ENCODE measurements at regions not wholly inside any gene's neighbourhood (a gene's known extent, or its start where the extent isn't known, plus 50 kb on each side); places are given as distances from the start of the nearest gene placed in this dataset.
A peak's percentile ranks its signal among the peaks of the same experiment; 100 is the strongest.

DNA sequence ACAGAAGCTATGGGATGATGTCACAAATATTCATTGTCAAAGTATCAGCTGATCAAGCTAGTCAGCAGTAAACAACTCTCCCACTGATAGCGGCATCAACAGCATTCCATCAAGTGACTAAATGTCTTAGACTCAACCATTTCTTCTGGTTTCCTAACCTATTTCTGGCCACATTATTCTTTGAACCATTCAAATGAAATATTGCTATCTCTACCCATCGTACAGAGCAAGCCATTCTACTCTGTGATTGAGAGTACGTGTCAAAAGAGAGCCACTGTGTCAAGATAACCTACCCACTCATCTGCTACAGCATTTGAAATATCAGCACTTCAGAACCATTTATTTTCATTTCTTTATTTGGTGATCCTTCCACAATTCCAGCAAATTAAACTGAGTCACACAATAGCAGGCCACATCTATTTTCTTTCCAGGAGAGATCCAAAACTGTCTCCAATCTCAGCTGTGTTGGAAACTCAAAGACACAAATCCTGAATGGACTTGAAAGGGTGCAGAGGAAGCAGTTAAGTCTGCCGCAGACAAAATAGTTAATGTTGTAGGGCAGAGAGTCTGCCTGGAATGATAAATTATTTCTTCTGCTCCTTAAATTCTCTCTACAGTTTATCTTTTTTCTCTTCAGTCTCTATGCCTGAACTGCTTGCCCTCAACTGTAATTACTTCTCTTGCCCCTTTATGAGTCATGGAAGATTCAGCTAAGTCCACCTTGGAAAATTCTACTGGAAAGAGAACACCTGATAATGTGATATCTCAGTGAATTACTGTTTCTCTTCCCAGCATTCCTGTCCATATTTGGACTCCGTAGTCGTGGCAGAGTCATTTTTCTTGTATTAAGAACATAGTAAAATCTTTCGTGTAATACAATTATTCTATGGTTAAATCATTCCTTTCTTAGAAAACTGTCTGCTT lies 364.8 kb downstream of the PDGFC start:
- in situ Hi-C loops (cut with HindIII; ENCODE audit: low sequenced_read_pairs): no loop called here

DNA sequence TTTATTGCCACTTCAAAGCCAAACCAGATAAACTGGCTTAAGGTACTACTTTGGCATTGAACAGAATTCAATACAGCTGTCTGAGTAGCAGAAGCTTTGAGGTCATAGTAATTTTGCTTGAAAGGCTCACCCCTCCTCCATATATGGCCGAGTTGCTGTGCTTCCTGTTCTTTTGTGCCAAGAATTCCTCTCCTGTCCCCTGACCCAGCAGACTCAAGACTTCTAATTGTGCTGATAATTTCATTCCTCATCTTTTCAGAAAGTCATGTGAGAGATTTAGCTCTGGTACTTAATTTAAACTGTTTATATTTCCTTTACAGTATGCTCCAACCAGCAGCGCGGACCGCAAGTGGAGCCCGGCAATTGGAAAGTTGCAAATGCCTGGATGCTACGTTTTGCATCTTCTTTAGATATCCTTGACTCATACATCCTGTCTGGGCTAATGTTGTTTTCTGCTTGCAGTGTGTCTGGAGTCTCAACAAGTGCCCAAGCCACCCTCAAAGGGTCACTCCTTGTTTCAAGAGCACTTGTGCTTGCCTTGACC lies 373.4 kb downstream of the PDGFC start:
- no peak for DNase-seq (ENCODE audit: low spot score)
- in situ Hi-C loops (cut with HindIII; ENCODE audit: low sequenced_read_pairs): no loop called here

More for the DNA sequence above, 364.8 kb downstream of the PDGFC start:
- no peak for DNase-seq (ENCODE audit: low spot score)

- DNase-seq (ENCODE audit: low spot score): no peak
- in situ Hi-C loops (cut with HindIII; ENCODE audit: low sequenced_read_pairs): no loop called here
Measured at GRCh38 chr4:156596706-156597329, 374.8 kb downstream of the PDGFC start.

DNA sequence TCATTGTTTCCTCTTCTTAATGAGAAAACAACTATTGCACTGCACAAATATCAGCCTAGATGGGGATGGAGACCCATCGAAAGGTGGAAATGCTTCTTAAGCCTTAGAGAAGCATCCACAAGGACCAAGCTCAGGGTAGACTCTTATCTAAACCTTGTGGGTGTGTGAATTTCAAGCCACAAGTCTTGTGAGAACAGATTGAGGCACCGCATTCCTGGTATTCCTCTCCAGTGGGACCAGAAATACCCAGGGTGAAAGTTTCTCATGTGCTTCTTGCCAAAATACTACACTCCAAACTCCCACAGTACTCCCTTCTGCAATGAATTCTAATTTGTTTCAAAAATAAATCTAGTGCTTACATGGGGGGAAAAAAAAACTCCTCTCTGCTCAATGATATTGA lies 375.6 kb downstream of the PDGFC start:
- no peak for DNase-seq (ENCODE audit: low spot score)
- in situ Hi-C loops (cut with HindIII; ENCODE audit: low sequenced_read_pairs): no loop called here

- in situ Hi-C loops (cut with HindIII; ENCODE audit: low sequenced_read_pairs): no loop called here
Measured at GRCh38 chr4:156595041-156595440, 376.6 kb downstream of the PDGFC start.

DNA sequence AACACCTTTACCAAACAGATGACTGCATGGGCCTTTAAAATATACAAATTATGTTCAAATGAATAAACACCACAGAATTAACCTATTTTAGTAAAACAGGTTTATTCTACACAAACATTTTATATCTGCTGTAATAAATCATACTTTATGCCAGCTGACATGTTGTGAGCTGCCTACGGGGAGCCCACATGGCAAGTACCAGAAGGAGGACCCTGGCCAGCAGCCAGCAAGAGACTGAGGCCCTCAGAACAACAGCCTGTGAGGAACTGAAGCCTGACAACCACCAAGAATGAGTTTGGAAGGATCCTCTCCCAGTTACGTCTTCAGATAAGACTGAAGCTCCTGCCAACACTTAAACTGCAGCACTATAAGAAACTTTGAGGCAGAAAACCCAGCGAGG lies 377.0 kb downstream of the PDGFC start:
- in situ Hi-C loops (cut with HindIII; ENCODE audit: low sequenced_read_pairs): no loop called here
- DNase-seq (ENCODE audit: low spot score): peak; percentile 85

More at GRCh38 chr4:156595041-156595440, 376.6 kb downstream of the PDGFC start:
- DNase-seq (ENCODE audit: low spot score): no peak

DNA sequence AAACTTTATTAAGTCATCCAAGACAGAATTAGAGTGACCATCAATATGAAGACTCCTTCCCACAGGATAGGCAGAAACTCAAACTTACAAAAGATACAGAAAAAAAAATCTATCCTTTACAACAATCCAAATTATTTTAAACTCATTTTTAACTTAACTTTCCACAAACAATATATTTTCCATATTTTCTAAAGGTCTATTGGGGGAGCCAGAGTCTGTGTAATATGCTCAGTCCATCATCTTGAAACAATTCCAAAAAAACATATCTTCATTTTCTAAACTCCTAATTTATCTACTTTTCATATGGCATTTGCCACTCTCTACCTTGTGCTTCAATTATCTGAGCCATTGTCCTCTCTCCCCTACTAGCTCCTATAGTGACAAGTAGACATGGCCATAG lies 378.1 kb downstream of the PDGFC start:
- in situ Hi-C loops (cut with HindIII; ENCODE audit: low sequenced_read_pairs): no loop called here
- DNase-seq (ENCODE audit: low spot score): no peak

DNA sequence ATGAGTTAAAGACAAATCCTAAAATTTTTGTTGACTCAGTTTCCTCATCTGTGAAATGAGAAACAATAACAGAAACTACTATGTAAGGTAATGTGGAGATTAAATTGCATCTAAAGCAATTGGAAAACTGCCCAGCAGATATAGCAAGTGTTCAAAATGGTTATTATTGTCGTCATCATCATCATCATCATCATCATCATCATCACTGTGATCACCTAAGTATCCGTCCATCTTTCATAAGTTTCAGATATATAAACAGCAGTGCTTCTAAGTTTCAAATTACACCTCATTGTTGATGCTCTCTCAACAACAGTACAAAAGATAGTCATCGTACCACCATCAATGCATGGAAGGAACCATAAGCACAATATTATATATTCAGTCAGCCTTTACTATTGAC lies 379.9 kb downstream of the PDGFC start:
- DNase-seq (ENCODE audit: low spot score): no peak
- in situ Hi-C loops (cut with HindIII; ENCODE audit: low sequenced_read_pairs): no loop called here

GRCh38 chr4:156584100-156584499 lies 387.5 kb downstream of the PDGFC start:
- DNase-seq (ENCODE audit: low spot score): no peak
- in situ Hi-C loops (cut with HindIII; ENCODE audit: low sequenced_read_pairs): no loop called here

GRCh38 chr4:156583265-156583664 lies 388.3 kb downstream of the PDGFC start:
- in situ Hi-C loops (cut with HindIII; ENCODE audit: low sequenced_read_pairs): no loop called here
- no peak for DNase-seq (ENCODE audit: low spot score)

GRCh38 chr4:156581282-156582063 lies 390.1 kb downstream of the PDGFC start:
- in situ Hi-C loops (cut with HindIII; ENCODE audit: low sequenced_read_pairs): no loop called here
- no peak for DNase-seq (ENCODE audit: low spot score)

DNA sequence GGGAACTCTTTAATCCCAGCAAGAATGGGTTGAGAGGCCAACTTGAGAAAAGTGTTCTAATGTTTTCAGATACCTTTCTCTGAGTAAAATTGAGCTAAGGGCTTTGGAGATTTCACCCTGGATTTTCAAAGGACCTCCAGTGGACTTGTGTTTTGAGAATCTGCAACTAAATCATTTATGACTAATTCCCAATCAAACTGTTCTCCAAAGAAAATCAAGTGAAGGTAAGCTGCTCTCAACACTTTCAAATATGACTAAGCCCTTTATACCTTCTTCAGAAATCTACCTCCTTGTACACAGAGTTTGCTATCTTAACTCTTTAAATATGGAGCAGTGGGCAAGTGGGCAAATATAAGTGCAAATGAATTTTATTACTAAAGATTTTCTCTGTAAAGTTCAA lies 392.9 kb downstream of the PDGFC start:
- no peak for DNase-seq (ENCODE audit: low spot score)
- in situ Hi-C loops (cut with HindIII; ENCODE audit: low sequenced_read_pairs): no loop called here

DNA sequence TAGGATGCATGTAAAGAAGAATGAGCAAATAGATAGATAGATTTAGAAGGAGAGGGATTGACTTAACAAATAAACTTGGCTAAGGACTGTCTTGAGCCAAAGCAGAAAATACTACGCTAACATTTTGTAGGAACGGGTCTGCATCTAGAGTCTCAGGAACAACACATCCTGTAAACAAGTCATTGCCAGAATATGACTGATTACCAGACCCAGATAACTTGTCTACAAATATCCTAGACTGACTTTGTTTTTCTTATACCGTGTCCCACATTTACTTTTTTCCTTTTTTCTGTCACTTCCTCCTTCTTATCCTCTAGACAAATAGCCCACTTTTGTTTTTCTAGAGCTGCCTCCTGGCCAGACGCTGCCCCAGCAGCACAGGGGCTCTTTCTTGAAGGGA lies 393.6 kb downstream of the PDGFC start:
- in situ Hi-C loops (cut with HindIII; ENCODE audit: low sequenced_read_pairs): no loop called here
- DNase-seq (ENCODE audit: low spot score): no peak

DNA sequence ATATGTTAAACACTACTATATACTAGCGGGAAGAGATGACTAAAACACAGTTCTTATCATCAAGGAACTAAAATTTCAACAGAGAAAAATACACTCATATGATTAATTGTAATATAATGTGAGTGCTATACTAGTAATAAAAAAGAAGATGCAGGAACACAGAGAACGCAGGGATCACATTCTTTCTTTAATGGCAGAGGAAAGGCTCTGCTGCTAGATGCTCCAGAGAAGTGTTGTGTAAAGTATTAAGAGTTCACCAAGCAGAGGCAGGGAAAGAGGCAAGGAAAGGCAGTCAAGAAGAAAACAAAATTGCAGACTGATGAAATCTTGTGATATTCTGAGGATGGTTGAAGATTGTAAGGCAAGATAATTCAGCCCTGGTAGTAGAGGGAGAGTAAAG lies 394.7 kb downstream of the PDGFC start:
- no peak for DNase-seq (ENCODE audit: low spot score)
- in situ Hi-C loops (cut with HindIII; ENCODE audit: low sequenced_read_pairs): no loop called here

- in situ Hi-C loops (cut with HindIII; ENCODE audit: low sequenced_read_pairs): no loop called here
- DNase-seq (ENCODE audit: low spot score): no peak
Measured at GRCh38 chr4:156575430-156576073, 396.0 kb downstream of the PDGFC start.

DNA sequence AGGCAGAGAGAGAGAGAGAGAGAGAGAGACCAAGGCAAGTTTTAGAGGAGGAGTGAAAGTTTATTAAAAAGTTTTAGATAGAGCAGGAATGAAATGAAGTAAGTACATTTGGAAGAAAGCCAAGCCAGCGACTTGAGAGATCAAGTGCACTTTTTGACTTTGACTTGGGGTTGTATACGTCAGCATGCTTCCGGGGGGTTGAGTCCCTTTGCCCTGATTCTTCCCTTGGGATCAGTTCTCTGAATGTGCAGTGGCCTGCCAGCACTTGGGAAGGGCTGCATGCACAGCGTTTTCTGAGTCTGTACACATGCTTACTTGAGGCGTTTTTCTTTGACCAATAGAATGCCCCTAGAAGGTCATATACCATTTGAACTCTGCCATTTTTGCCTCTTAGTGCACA lies 400.5 kb downstream of the PDGFC start:
- in situ Hi-C loops (cut with HindIII; ENCODE audit: low sequenced_read_pairs): no loop called here
- DNase-seq (ENCODE audit: low spot score): no peak

DNA sequence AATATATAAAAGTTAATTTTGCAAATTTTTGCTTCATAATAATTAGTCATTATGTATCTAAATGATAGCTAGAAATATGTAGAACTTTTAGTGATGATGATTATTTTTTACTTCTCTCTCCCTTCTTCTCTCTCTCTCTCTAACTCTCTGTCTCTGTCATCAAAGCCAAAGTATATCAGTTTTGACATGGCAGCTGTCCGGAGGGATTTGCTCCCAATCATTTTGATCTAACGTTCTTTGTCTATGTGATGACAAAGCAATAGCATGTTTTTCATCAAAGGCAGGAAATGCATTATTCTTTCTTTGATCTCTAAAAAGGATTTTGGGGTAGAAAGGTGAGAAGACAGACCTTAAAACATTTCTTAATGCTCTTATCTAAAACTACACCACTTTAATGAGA lies 402.1 kb downstream of the PDGFC start:
- DNase-seq (ENCODE audit: low spot score): no peak
- in situ Hi-C loops (cut with HindIII; ENCODE audit: low sequenced_read_pairs): no loop called here

GRCh38 chr4:156568484-156568883 lies 403.1 kb downstream of the PDGFC start:
- in situ Hi-C loops (cut with HindIII; ENCODE audit: low sequenced_read_pairs): no loop called here
- DNase-seq (ENCODE audit: low spot score): no peak

DNA sequence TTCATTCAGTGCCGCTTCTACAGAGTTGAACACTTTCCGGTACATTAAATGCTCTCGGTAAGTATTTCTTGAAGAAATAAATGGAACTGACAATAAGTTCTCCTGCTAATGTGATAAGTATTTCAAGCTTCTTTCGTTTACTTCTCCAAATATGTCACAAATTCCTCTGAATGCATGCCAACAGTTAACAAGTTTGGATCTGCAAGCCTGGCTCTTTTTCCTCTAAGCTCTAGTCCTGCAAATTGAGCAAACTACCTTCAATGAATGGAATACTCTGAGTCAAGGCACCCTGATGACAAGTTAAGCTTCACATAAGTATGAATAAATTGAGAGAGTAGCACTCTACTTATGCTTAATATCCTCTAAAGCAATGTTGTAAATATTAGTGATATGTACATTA lies 403.6 kb downstream of the PDGFC start:
- in situ Hi-C loops (cut with HindIII; ENCODE audit: low sequenced_read_pairs): no loop called here
- no peak for DNase-seq (ENCODE audit: low spot score)
